H1 (cell line): ENCODE measurements at regions not wholly inside any gene's neighbourhood (a gene's known extent, or its start where the extent isn't known, plus 50 kb on each side); places are given as distances from the start of the nearest gene placed in this dataset.

Source experiments
- CTCF ChIA-PET: fragments of 300-600 bp; sonication (Branson Sonifier 250); formaldehyde crosslinking; loops from one replicate; lab custom pipeline; 2021; ENCODE audit not compliant: partially characterized antibody; lab: Charles Lee
- POLR2A ChIA-PET: fragments of 300-600 bp; sonication (Branson Sonifier 250); formaldehyde crosslinking; loops from one replicate; lab custom pipeline; 2021; ENCODE audit warnings: inconsistent platforms; ENCODE audit not compliant: partially characterized antibody; lab: Charles Lee
- DNase-seq, 2 experiments: peaks; one replicate each; pipeline versions ENCODE4 v3.0.0 to v3.0.0-alpha.2; 2010 to 2022; ENCODE audit warnings: low spot score in 2 of 2, low read depth in 1 of 2, mixed read lengths in 1 of 2
- FAIRE-seq: peaks from 2 replicates; lab custom pipeline; 2011; peaks lifted over from hg19 to GRCh38; lab: Jason Lieb, UNC
- H2AFZ ChIP-seq: 2 replicates; pipeline ENCODE4 v1.8.1; 2012; ENCODE audit warnings: low read length, inconsistent platforms
- H2AK5ac ChIP-seq: 2 replicates; pipeline ENCODE4 v1.6.1; 2013; ENCODE audit warnings: low read depth, low read length
- H2BK120ac ChIP-seq: replicated peaks from 2 replicates; pipeline ENCODE3; 2013; ENCODE audit warnings: low read depth, low read length, inconsistent platforms
- H2BK12ac ChIP-seq: 2 replicates; pipeline ENCODE4 v1.6.1; 2013; ENCODE audit warnings: low read depth, low read length
- H2BK15ac ChIP-seq: 2 replicates; pipeline ENCODE4 v1.6.1; 2013; ENCODE audit warnings: low read length
- H2BK20ac ChIP-seq: 2 replicates; pipeline ENCODE4 v1.6.1; 2013; ENCODE audit warnings: low read length
- H2BK5ac ChIP-seq: 2 replicates; pipeline ENCODE4 v1.6.1; 2013; ENCODE audit warnings: low read depth, low read length
- H3K14ac ChIP-seq: 2 replicates; pipeline ENCODE4 v1.6.1; 2013; ENCODE audit warnings: inconsistent platforms; ENCODE audit not compliant: insufficient read length
- H3K18ac ChIP-seq: 2 replicates; pipeline ENCODE4 v1.6.1; 2013; ENCODE audit warnings: low read length; ENCODE audit errors: extremely low read depth
- H3K23ac ChIP-seq: 2 replicates; pipeline ENCODE4 v1.6.1; 2013; ENCODE audit warnings: inconsistent platforms; ENCODE audit not compliant: insufficient read length
- H3K23me2 ChIP-seq: 2 replicates; pipeline ENCODE4 v1.6.1; 2013; ENCODE audit warnings: low read depth, low read length
- H3K27ac ChIP-seq: 2 replicates; pipeline ENCODE4 v1.6.1; 2011; ENCODE audit warnings: low read depth, low read length, inconsistent platforms
- H3K27me3 ChIP-seq, 4 experiments: replicated peaks in 1 of 4; 1 replicate in 1 of 4; 2 replicates in 3 of 4; pipeline versions ENCODE4 v1.6.1 to v1.8.1; 2011 to 2013; ENCODE audit warnings: low read length in 3 of 4, mild to moderate bottlenecking in 3 of 4, inconsistent platforms in 2 of 4, mixed read lengths in 2 of 4, moderate library complexity in 1 of 4; ENCODE audit not compliant: control insufficient read depth in 3 of 4, insufficient read depth in 3 of 4; ENCODE audit errors: extremely low read depth in 1 of 4
- H3K36me3 ChIP-seq, 4 experiments: 2 replicates each; pipeline versions ENCODE4 v1.6.1 to v1.8.1; 2011 to 2013; ENCODE audit warnings: mild to moderate bottlenecking in 4 of 4, low read length in 3 of 4, moderate library complexity in 2 of 4, control low read depth in 1 of 4, inconsistent platforms in 1 of 4; ENCODE audit not compliant: insufficient read depth in 4 of 4, control insufficient read depth in 2 of 4
- H3K4ac ChIP-seq: replicated peaks from 2 replicates; pipeline ENCODE3; 2013; ENCODE audit warnings: low read length, low read depth, mixed read lengths, inconsistent platforms; ENCODE audit not compliant: insufficient read length
- H3K4me1 ChIP-seq, 4 experiments: replicated peaks in 1 of 4; 1 replicate in 1 of 4; 2 replicates in 3 of 4; pipeline versions ENCODE4 v1.6.1 to v1.8.1; 2011 to 2013; ENCODE audit warnings: low read length in 3 of 4, inconsistent platforms in 2 of 4, mixed read lengths in 1 of 4; ENCODE audit not compliant: insufficient read depth in 4 of 4, control insufficient read depth in 3 of 4
- H3K4me2 ChIP-seq, 2 experiments: 2 replicates each; pipeline versions ENCODE4 v1.6.1 to v1.8.1; 2011 to 2013; ENCODE audit warnings: low read depth in 2 of 2, low read length in 2 of 2, control low read depth in 1 of 2, inconsistent platforms in 1 of 2, mild to moderate bottlenecking in 1 of 2; ENCODE audit not compliant: insufficient read depth in 1 of 2
- H3K4me3 ChIP-seq, 4 experiments: fragments of 200-600, 300-600 bp in 1 of 4; sonication (generic), shearing (Covaris generic), sonication (Bioruptor Twin) in 1 of 4; 2 replicates each; pipeline versions ENCODE4 v1.5.1 to v1.8.1; 2011 to 2016; ENCODE audit warnings: low read length in 4 of 4, low read depth in 3 of 4, control low read depth in 2 of 4, inconsistent platforms in 2 of 4, mild to moderate bottlenecking in 2 of 4, mixed read lengths in 1 of 4, moderate library complexity in 1 of 4; ENCODE audit not compliant: insufficient read depth in 2 of 4; ENCODE audit errors: extremely low read depth in 1 of 4
- H3K56ac ChIP-seq: replicated peaks from 2 replicates; pipeline ENCODE3; 2013; ENCODE audit warnings: low read depth, mild to moderate bottlenecking, mixed read lengths, low read length, inconsistent platforms; ENCODE audit not compliant: insufficient read length
- H3K79me1 ChIP-seq: 2 replicates; pipeline ENCODE4 v1.6.1; 2013; ENCODE audit warnings: low read depth, low read length, control low read depth
- H3K79me2 ChIP-seq, 2 experiments: 2 replicates each; pipeline versions ENCODE4 v1.6.1 to v1.8.1; 2012 to 2013; ENCODE audit warnings: low read length in 2 of 2, mild to moderate bottlenecking in 2 of 2, inconsistent platforms in 1 of 2; ENCODE audit not compliant: insufficient read depth in 2 of 2, control insufficient read depth in 1 of 2
- H3K9ac ChIP-seq, 4 experiments: replicated peaks in 1 of 4; 1 replicate in 1 of 4; 2 replicates in 3 of 4; pipeline versions ENCODE4 v1.6.1 to v1.8.1; 2011 to 2013; ENCODE audit warnings: low read depth in 3 of 4, low read length in 3 of 4, control low read depth in 2 of 4, mild to moderate bottlenecking in 2 of 4, moderate library complexity in 2 of 4, inconsistent platforms in 1 of 4; ENCODE audit errors: extremely low read depth in 1 of 4
- H3K9me3 ChIP-seq, 2 experiments: 2 replicates each; pipeline versions ENCODE4 v1.6.1 to v1.8.1; 2012 to 2013; ENCODE audit warnings: mild to moderate bottlenecking in 2 of 2, moderate library complexity in 2 of 2, control low read depth in 1 of 2, inconsistent platforms in 1 of 2, low read depth in 1 of 2, low read length in 1 of 2, mixed read lengths in 1 of 2; ENCODE audit not compliant: insufficient read depth in 2 of 2
- H4K20me1 ChIP-seq, 2 experiments: replicated peaks in 1 of 2; 2 replicates each; pipeline versions ENCODE3 to v1.8.1; 2011 to 2013; ENCODE audit warnings: inconsistent platforms in 2 of 2, low read length in 2 of 2, mild to moderate bottlenecking in 1 of 2; ENCODE audit not compliant: insufficient read depth in 2 of 2, control insufficient read depth in 1 of 2
- H4K5ac ChIP-seq: 2 replicates; pipeline ENCODE4 v1.6.1; 2013; ENCODE audit warnings: low read length, low read depth, mixed read lengths, inconsistent platforms; ENCODE audit not compliant: insufficient read length
- H4K8ac ChIP-seq: 2 replicates; pipeline ENCODE4 v1.8.0; 2013; ENCODE audit warnings: mild to moderate bottlenecking, moderate library complexity, low read length, inconsistent platforms; ENCODE audit not compliant: insufficient read depth; ENCODE audit errors: extremely low read depth
- H4K91ac ChIP-seq: replicated peaks from 2 replicates; pipeline ENCODE3; 2013; ENCODE audit warnings: low read length, mixed read lengths, inconsistent platforms; ENCODE audit not compliant: insufficient read length
- WGBS, 2 experiments: shearing (Covaris generic) in 1 of 2; methylation state at CpG; one replicate each; pipeline versions ENCODE4 v1.1.6 to v1.1.7; 2013 to 2015; ENCODE audit warnings: low lambda C conversion rate in 2 of 2, mixed read lengths in 2 of 2, inconsistent platforms in 1 of 2, low coverage in 1 of 2, missing lambda C conversion rate in 1 of 2; ENCODE audit not compliant: insufficient replicate concordance in 2 of 2, insufficient coverage in 1 of 2, insufficient read length in 1 of 2; ENCODE audit errors: extremely low coverage in 1 of 2, missing lambda C conversion rate in 1 of 2; 5-methylcytosine and 5-hydroxymethylcytosine counted together

DNA sequence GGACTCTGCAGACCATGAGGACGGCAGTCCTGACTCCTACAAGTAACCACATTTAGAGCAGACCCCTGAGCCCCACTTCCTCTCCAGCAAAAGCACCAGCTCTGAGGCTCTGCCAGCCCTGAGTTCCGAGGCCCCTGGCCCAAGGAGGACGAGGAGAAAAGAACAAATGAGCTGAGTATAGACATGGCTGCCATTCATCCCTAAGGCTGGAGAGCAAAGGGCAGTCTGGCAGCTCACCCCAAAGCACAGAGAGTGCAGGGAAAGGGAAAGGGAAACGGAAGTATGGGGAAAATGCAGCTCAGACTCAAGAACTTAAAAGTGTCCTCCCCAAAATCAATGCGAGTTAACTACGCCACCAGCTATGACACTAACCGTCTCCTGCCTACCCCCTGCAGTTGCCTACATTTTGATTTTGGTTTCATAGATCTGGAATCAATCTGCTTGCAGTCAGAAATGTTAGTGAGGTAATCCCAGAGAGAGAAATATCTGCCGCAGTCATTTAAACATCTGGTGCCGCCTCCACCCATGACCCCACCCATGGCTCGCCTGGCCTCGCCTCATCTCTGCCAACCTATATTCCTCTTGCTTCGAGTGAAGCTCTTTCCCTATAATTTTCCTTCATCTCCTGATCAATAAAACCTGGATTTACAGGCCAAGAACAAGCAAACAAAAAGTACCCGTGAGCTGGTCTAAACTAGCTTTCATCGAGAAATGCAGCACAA, 49.6 kb upstream of the AFDN start:
- ChIA-PET POLR2A (interaction anchor here (0.5 to 1.2 kb wide), 4 partner anchors 14 to 251 kb away, joined by 3 to 4 read pairs (median 3); no protein-coding TSS in a partner anchor), CTCF (interaction anchor here (0.6 to 1.6 kb wide), 6 partner anchors 10 to 527 kb away, joined by 3 to 5 read pairs (median 3); no protein-coding TSS in a partner anchor)
- no peak overlapping the region for H3K27ac ChIP-seq
- no peak overlapping the region for H3K18ac ChIP-seq
- no peak overlapping the region for H2BK15ac ChIP-seq
- H3K23ac ChIP-seq, result no peak overlapping the region
- no peak for FAIRE-seq
- H3K4me2 ChIP-seq, result no peak overlapping the region
- no peaks in the 10 kb centered on the region for H3K23me2 ChIP-seq
- no peaks in the 10 kb centered on the region for H3K4me1 ChIP-seq
- H2BK12ac ChIP-seq, result no peak overlapping the region
- no peak overlapping the region for H4K5ac ChIP-seq
- no peaks in the 10 kb centered on the region for H3K79me1 ChIP-seq
- no peaks in the 10 kb centered on the region for H3K9me3 ChIP-seq
- H3K56ac ChIP-seq, result no peak overlapping the region
- no peak overlapping the region for H4K91ac ChIP-seq
- H3K79me2 ChIP-seq, result no peaks in the 10 kb centered on the region
- H2BK20ac ChIP-seq, result no peak overlapping the region
- no peak overlapping the region for H3K9ac ChIP-seq
- no peaks in the 10 kb centered on the region for H3K36me3 ChIP-seq
- no peaks in the 10 kb centered on the region for H3K27me3 ChIP-seq
- H2BK5ac ChIP-seq, result no peak overlapping the region
- no peak overlapping the region for H3K4ac ChIP-seq
- 87% methylated on average over 13 of the region's 14 CpGs; no CpG with 5 or more reads in 1 of the 2 experiments for WGBS, 2 experiments
- no peak overlapping the region for H4K8ac ChIP-seq
- no peak overlapping the region for H3K4me3 ChIP-seq
- no peak overlapping the region for H2BK120ac ChIP-seq
- DNase-seq, result no peak
- no peak overlapping the region for H3K14ac ChIP-seq
- no peak overlapping the region for H2AK5ac ChIP-seq
- no peak overlapping the region for H2AFZ ChIP-seq
- H4K20me1 ChIP-seq, result no peaks in the 10 kb centered on the region
